A549 (cell line): ENCODE measurements at regions not wholly inside any gene's neighbourhood (a gene's known extent, or its start where the extent isn't known, plus 50 kb on each side); places are given as distances from the start of the nearest gene placed in this dataset.

ENCODE experiments used
- CEBPB ChIP-seq, 2 experiments: fragments of >200 bp in 1 of 2; sonication (Bioruptor Twin) in 1 of 2; formaldehyde crosslinking in 1 of 2; IDR thresholded peaks; 2 replicates each; pipeline ENCODE4 v1.6.1; 2012 to 2016
- TF ChIP-seq, protein P1 (sequence below): fragments of 200-600 bp; sonication (generic); IDR thresholded peaks from 2 replicates; pipeline ENCODE4 v1.6.1; 2016; ENCODE audit warnings: antibody characterized with exemption, mild to moderate bottlenecking, moderate library complexity

DNA sequence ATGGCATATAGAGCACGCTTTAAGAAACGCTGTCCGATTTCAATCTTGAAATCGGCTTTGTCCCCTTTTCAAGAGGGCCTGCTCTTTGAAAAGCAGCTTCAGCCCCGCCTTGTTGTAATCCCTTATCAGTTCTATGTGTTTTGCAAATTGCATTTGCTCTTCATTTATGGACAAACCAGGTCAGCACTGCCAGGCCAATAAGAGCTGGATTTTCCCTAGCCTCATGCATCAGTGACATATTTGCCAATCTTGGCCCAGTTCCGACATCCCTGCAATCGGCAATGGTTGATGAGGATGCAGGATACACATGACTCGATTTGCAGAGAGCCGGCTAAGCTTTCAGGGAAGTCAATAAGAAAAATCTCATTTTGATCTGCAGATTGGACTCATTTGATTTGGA lies 529.1 kb upstream of the CLINT1 start:
- TF ChIP-seq, protein P1, sequence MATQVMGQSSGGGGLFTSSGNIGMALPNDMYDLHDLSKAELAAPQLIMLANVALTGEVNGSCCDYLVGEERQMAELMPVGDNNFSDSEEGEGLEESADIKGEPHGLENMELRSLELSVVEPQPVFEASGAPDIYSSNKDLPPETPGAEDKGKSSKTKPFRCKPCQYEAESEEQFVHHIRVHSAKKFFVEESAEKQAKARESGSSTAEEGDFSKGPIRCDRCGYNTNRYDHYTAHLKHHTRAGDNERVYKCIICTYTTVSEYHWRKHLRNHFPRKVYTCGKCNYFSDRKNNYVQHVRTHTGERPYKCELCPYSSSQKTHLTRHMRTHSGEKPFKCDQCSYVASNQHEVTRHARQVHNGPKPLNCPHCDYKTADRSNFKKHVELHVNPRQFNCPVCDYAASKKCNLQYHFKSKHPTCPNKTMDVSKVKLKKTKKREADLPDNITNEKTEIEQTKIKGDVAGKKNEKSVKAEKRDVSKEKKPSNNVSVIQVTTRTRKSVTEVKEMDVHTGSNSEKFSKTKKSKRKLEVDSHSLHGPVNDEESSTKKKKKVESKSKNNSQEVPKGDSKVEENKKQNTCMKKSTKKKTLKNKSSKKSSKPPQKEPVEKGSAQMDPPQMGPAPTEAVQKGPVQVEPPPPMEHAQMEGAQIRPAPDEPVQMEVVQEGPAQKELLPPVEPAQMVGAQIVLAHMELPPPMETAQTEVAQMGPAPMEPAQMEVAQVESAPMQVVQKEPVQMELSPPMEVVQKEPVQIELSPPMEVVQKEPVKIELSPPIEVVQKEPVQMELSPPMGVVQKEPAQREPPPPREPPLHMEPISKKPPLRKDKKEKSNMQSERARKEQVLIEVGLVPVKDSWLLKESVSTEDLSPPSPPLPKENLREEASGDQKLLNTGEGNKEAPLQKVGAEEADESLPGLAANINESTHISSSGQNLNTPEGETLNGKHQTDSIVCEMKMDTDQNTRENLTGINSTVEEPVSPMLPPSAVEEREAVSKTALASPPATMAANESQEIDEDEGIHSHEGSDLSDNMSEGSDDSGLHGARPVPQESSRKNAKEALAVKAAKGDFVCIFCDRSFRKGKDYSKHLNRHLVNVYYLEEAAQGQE: no peak
- TF ChIP-seq CEBPB (IDR thresholded peaks at IDR 0.05): no peak
